SK-N-SH treated with all-trans-retinoic acid at 6 μM for 48 hours (cell line): ENCODE measurements at regions not wholly inside any gene's neighbourhood (a gene's known extent, or its start where the extent isn't known, plus 50 kb on each side); places are given as distances from the start of the nearest gene placed in this dataset.

Experiments
- ATAC-seq: fragments of 200-7000 bp; cut with Tn5 transposase; 3 replicates; pipeline ENCODE4 v1.9.1; 2020; ENCODE audit warnings: mild to moderate bottlenecking, moderate library complexity
- ARNTL ChIP-seq: fragments of 450-650 bp; formaldehyde crosslinking; IDR thresholded peaks from 2 replicates; pipeline ENCODE4 v1.5.0; 2020; ENCODE audit warnings: low read depth, mild to moderate bottlenecking, moderate library complexity, borderline replicate concordance
- BACH2 ChIP-seq: fragments of 250-450 bp; sonication (Bioruptor Pico); IDR thresholded peaks from 2 replicates; pipeline ENCODE4 v1.9.0; 2021; ENCODE audit warnings: mild to moderate bottlenecking, borderline replicate concordance
- CREB5 ChIP-seq: fragments of 250-450 bp; sonication (Bioruptor Pico); IDR thresholded peaks from 2 replicates; pipeline ENCODE4 v1.5.1; 2020; ENCODE audit warnings: low read depth, mild to moderate bottlenecking, moderate library complexity
- CSDC2 ChIP-seq: fragments of 250-450 bp; sonication (Bioruptor Pico); IDR thresholded peaks from 2 replicates; pipeline ENCODE4 v1.5.0; 2020; ENCODE audit warnings: mild to moderate bottlenecking, moderate library complexity
- CSRNP3 ChIP-seq: fragments of 250-450 bp; sonication (Bioruptor Pico); IDR thresholded peaks from 2 replicates; pipeline ENCODE4 v1.5.1; 2021; ENCODE audit warnings: mild to moderate bottlenecking, moderate library complexity
- ESRRG ChIP-seq: fragments of 250-450 bp; sonication (Bioruptor Pico); IDR thresholded peaks from 2 replicates; pipeline ENCODE4 v1.6.1; 2021; ENCODE audit warnings: mild to moderate bottlenecking
- GLIS3 ChIP-seq: fragments of 250-450 bp; sonication (Bioruptor Pico); IDR thresholded peaks from 2 replicates; pipeline ENCODE4 v1.5.0; 2020; ENCODE audit warnings: mild to moderate bottlenecking, moderate library complexity
- ISL1 ChIP-seq: fragments of 250-450 bp; sonication (Bioruptor Pico); IDR thresholded peaks from 2 replicates; pipeline ENCODE4 v2.1.2; 2022; ENCODE audit warnings: mild to moderate bottlenecking, moderate library complexity
- PATZ1 ChIP-seq: fragments of 250-450 bp; sonication (Bioruptor Pico); IDR thresholded peaks from 2 replicates; pipeline ENCODE4 v1.8.0; 2020; ENCODE audit warnings: mild to moderate bottlenecking, moderate library complexity, borderline replicate concordance
- PPARA ChIP-seq: fragments of 250-450 bp; sonication (Bioruptor Pico); IDR thresholded peaks from 2 replicates; pipeline ENCODE4 v1.5.0; 2020; ENCODE audit warnings: mild to moderate bottlenecking, borderline replicate concordance
- RARB ChIP-seq: fragments of 250-450 bp; sonication (Bioruptor Pico); IDR thresholded peaks from 2 replicates; pipeline ENCODE4 v1.8.0; 2021; ENCODE audit warnings: mild to moderate bottlenecking, moderate library complexity
- SNAI2 ChIP-seq: fragments of 250-450 bp; sonication (Bioruptor Pico); IDR thresholded peaks from 2 replicates; pipeline ENCODE4 v1.5.0; 2020; ENCODE audit warnings: mild to moderate bottlenecking, moderate library complexity
- TCF4 ChIP-seq: fragments of 250-450 bp; sonication (Bioruptor Pico); IDR thresholded peaks from 2 replicates; pipeline ENCODE4 v1.8.0; 2021; ENCODE audit warnings: mild to moderate bottlenecking, moderate library complexity, borderline replicate concordance
- TOX ChIP-seq: fragments of 250-450 bp; sonication (Bioruptor Pico); IDR thresholded peaks from 2 replicates; pipeline ENCODE4 v1.8.0; 2021; ENCODE audit warnings: mild to moderate bottlenecking, moderate library complexity, borderline replicate concordance
- TSHZ2 ChIP-seq: fragments of 250-450 bp; sonication (Bioruptor Pico); IDR thresholded peaks from 2 replicates; pipeline ENCODE4 v1.5.0; 2020; ENCODE audit warnings: mild to moderate bottlenecking, moderate library complexity
- ZC3H10 ChIP-seq: fragments of 250-450 bp; sonication (Bioruptor Pico); IDR thresholded peaks from 2 replicates; pipeline ENCODE4 v1.5.1; 2021; ENCODE audit warnings: mild to moderate bottlenecking, moderate library complexity
- ZFP3 ChIP-seq: fragments of 250-450 bp; sonication (Bioruptor Pico); IDR thresholded peaks from 2 replicates; pipeline ENCODE4 v1.5.0; 2020; ENCODE audit warnings: mild to moderate bottlenecking, moderate library complexity
- ZFP30 ChIP-seq: fragments of 450-650 bp; formaldehyde crosslinking; IDR thresholded peaks from 2 replicates; pipeline ENCODE4 v1.5.0; 2022; ENCODE audit warnings: mild to moderate bottlenecking, moderate library complexity
- ZNF565 ChIP-seq: fragments of 450-650 bp; formaldehyde crosslinking; conservative IDR thresholded peaks from 2 replicates; pipeline ENCODE4 v1.5.0; 2020; ENCODE audit warnings: low read depth, mild to moderate bottlenecking, moderate library complexity
- ZNF70 ChIP-seq: fragments of 450-650 bp; formaldehyde crosslinking; IDR thresholded peaks from 2 replicates; pipeline ENCODE4 v1.5.0; 2020; ENCODE audit warnings: mild to moderate bottlenecking, moderate library complexity
- ZNF8 ChIP-seq: fragments of 450-650 bp; formaldehyde crosslinking; IDR thresholded peaks from 2 replicates; pipeline ENCODE4 v1.5.0; 2020; ENCODE audit warnings: mild to moderate bottlenecking, moderate library complexity

- TF ChIP-seq ARNTL = no peak
- no peak for TF ChIP-seq CREB5 (CRISPR knock-in tag)
- no peak for TF ChIP-seq ZFP3 (CRISPR knock-in tag)
These were observed 145.9 kb upstream of the CITED2 start for GRCh38 chr6:139520321-139520768.

GRCh38 chr6:139519571-139520031, 145.2 kb upstream of the CITED2 start:
- TF ChIP-seq SNAI2 = no peak
- no peak for TF ChIP-seq ESRRG (CRISPR knock-in tag)
- TF ChIP-seq ZNF70 (CRISPR knock-in tag) = no peak
- no peak for TF ChIP-seq ZNF565 (CRISPR knock-in tag)
- no peak for TF ChIP-seq ZFP3 (CRISPR knock-in tag)
- no peak for TF ChIP-seq TOX (CRISPR knock-in tag)
- TF ChIP-seq CSRNP3 (CRISPR knock-in tag) = no peak
- TF ChIP-seq ZFP30 (CRISPR knock-in tag) = no peak
- no peak for TF ChIP-seq PPARA (CRISPR knock-in tag)
- TF ChIP-seq ISL1 (CRISPR knock-in tag) = no peak
- no peak for TF ChIP-seq CREB5 (CRISPR knock-in tag)
- no peak for TF ChIP-seq BACH2
- TF ChIP-seq GLIS3 = no peak
- no peak for TF ChIP-seq PATZ1
- no peak for TF ChIP-seq TCF4 (CRISPR knock-in tag)
- no peak for TF ChIP-seq RARB (CRISPR knock-in tag)
- no peak for TF ChIP-seq ARNTL
- TF ChIP-seq ZNF8 (CRISPR knock-in tag) = no peak

More at GRCh38 chr6:139520321-139520768, 145.9 kb upstream of the CITED2 start:
- no peak for ATAC-seq

GRCh38 chr6:139519097-139519496, 144.6 kb upstream of the CITED2 start:
- ATAC-seq = no peak
- TF ChIP-seq ZC3H10 (CRISPR knock-in tag) (no peak), CSRNP3 (CRISPR knock-in tag) (no peak), ZFP3 (CRISPR knock-in tag) (no peak), ESRRG (CRISPR knock-in tag) (no peak), ZNF70 (CRISPR knock-in tag) (no peak), CSDC2 (CRISPR knock-in tag) (no peak), TSHZ2 (CRISPR knock-in tag) (no peak), ZNF565 (CRISPR knock-in tag) (no peak), BACH2 (no peak), SNAI2 (no peak), RARB (CRISPR knock-in tag) (no peak)

More at GRCh38 chr6:139519571-139520031, 145.2 kb upstream of the CITED2 start:
- peak; percentile 38; the same call in 2 of the 3 replicates for ATAC-seq
